ENCODE measurements at regions not wholly inside any gene's neighbourhood (a gene's known extent, or its start where the extent isn't known, plus 50 kb on each side); places are given as distances from the start of the nearest gene placed in this dataset.

DNA sequence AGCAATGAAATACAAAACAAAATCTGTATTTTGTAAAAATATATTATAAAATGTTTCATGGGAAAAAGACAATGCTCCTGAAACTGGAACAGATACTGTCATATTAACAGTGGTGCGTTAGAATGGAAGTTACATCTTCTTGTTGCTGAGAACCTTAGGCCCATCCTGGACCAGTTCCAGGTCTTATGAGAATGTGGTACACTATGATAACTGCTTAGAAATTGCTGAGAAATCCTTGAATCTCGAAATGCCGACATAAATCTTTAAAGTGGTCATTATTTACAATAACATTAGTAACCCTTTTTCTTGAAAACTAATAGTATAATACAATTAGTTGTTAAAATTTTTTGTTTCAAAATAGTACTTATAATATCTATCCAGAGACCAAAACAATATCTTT lies 747.9 kb upstream of the NCAM2 start:
- Histone ChIP-seq H3K27me3 (ENCODE audit: control insufficient read depth in 2 of 2, insufficient read depth in 2 of 2, low read length in 2 of 2) (no peaks in the 10 kb centered on the region), H3K27ac (ENCODE audit: insufficient read depth, low read depth, low read length) (no peak overlapping the region), H3K9ac (replicated peaks; ENCODE audit: extremely low read depth, insufficient read depth, low read length) (no peak overlapping the region), H3K9me1 (replicated peaks; ENCODE audit: control insufficient read depth, extremely low read depth, insufficient read depth, low read length) (no peaks in the 10 kb centered on the region), H2AFZ (ENCODE audit: low read depth, low read length) (no peak overlapping the region), H3K9me3 (replicated peaks; ENCODE audit: control insufficient read depth, insufficient read depth, low read length) (no peaks in the 10 kb centered on the region), H3K79me2 (ENCODE audit: control insufficient read depth, insufficient read depth, low read length) (no peaks in the 10 kb centered on the region), H3K4me2 (ENCODE audit: insufficient read depth, low read length) (no peak overlapping the region), H3K36me3 (ENCODE audit: control insufficient read depth in 2 of 2, extremely low read depth in 1 of 2, insufficient read depth in 2 of 2, low read length in 2 of 2) (no peaks in the 10 kb centered on the region), H3K4me1 (ENCODE audit: control insufficient read depth, extremely low read depth, insufficient read depth, low read length) (no peaks in the 10 kb centered on the region), H4K20me1 (replicated peaks; ENCODE audit: control insufficient read depth, extremely low read depth, insufficient read depth, low read length) (no peaks in the 10 kb centered on the region), H3K4me3 (replicated peaks in 1 of 3; ENCODE audit: insufficient read depth in 1 of 3, low read depth in 1 of 3, low read length in 3 of 3) (no peak overlapping the region)
- intact Hi-C loops (cut with micrococcal nuclease) = no loop called here
- POLR2A ChIA-PET = no interaction called here
- no TSS peak for BruUV-seq (replicated peaks)
- DNase-seq (ENCODE audit: low read depth, low spot score) = no peak
- CTCF ChIA-PET = no interaction called here
- TF ChIP-seq MYC (IDR thresholded peaks at IDR 0.05; ENCODE audit: low read depth, low read length) (no peak), POLR2A (IDR thresholded peaks at IDR 0.05; ENCODE audit: low read depth, low read length) (no peak), FOS (IDR thresholded peaks at IDR 0.05; ENCODE audit: borderline replicate concordance, insufficient read depth, low read length) (no peak), MAX (IDR thresholded peaks at IDR 0.05; ENCODE audit: insufficient read depth, insufficient read length) (no peak), JUN (IDR thresholded peaks at IDR 0.05; ENCODE audit: borderline replicate concordance, insufficient read depth, insufficient read length, low read depth) (no peak), POLR2AphosphoS5 (IDR thresholded peaks at IDR 0.05; ENCODE audit: insufficient read depth, low read depth, low read length) (no peak), GATA2 (IDR thresholded peaks at IDR 0.05; ENCODE audit: insufficient read depth, insufficient read length, low read depth, low read length) (no peak), EZH2 (IDR thresholded peaks at IDR 0.05; ENCODE audit: borderline replicate concordance, low read depth, low read length, severe bottlenecking) (no peak), CTCF (IDR thresholded peaks at IDR 0.05; ENCODE audit: extremely low read depth in 1 of 2, insufficient read depth in 1 of 2, low read depth in 1 of 2, low read length in 2 of 2) (no peak)
- dilution Hi-C loops (cut with MboI; ENCODE audit: extremely low pct_ligation_motif_present, low sequenced_read_pairs) = no loop called here
- no peak for FAIRE-seq

Data from endothelial cell of umbilical vein (primary cell).